HepG2 (cell line): ENCODE measurements at regions not wholly inside any gene's neighbourhood (a gene's known extent, or its start where the extent isn't known, plus 50 kb on each side); places are given as distances from the start of the nearest gene placed in this dataset.

Experiments
- ATAC-seq: fragments of 200-7000 bp; cut with Tn5 transposase; 3 replicates; pipeline ENCODE4 v1.9.1; 2020; ENCODE audit warnings: mild to moderate bottlenecking, moderate library complexity
- BruUV-seq: library from RNA; stranded (reverse); fragments of 400-500 nt; replicated peaks from 2 replicates; lab custom pipeline; 2021; lab: Mats Ljungman, UMichigan
- CTCF ChIA-PET: fragments of 300-600 bp; formaldehyde crosslinking; extraction: SDS; loops from one replicate; lab custom pipeline; 2021; ENCODE audit warnings: low total read pairs, inconsistent platforms, low intra/inter-chr PET ratio; lab: Yijun Ruan, JAX
- POLR2A ChIA-PET: fragments of 350-600 bp; sonication (Branson Sonifier 250); formaldehyde crosslinking; loops from one replicate; lab custom pipeline; 2020; ENCODE audit warnings: antibody characterized with exemption, inconsistent platforms; lab: Yijun Ruan, JAX
- DNase-seq: peaks from one replicate; pipeline ENCODE4 v3.0.0-alpha.2; 2015; ENCODE audit warnings: low spot score
- FAIRE-seq: peaks from 3 replicates; lab custom pipeline; 2011; peaks lifted over from hg19 to GRCh38; lab: Jason Lieb, UNC
- H2AFZ ChIP-seq: one replicate; pipeline ENCODE4 v1.6.1; 2011; ENCODE audit warnings: low read length, inconsistent platforms
- H3K27ac ChIP-seq: fragments of 300-600 bp; 3 replicates; pipeline ENCODE4 v1.8.0; 2011; ENCODE audit warnings: mixed run types, mild to moderate bottlenecking, mixed read lengths, low read length, inconsistent platforms; ENCODE audit not compliant: insufficient read depth; ENCODE audit errors: extremely low read length
- H3K27me3 ChIP-seq, 2 experiments: fragments of 200-600 bp in 1 of 2; 2 replicates in 1 of 2; 3 replicates in 1 of 2; pipeline versions ENCODE4 v1.6.0 to v1.8.0; 2011; ENCODE audit warnings: low read length in 2 of 2, mild to moderate bottlenecking in 2 of 2, moderate library complexity in 2 of 2, inconsistent platforms in 1 of 2; ENCODE audit not compliant: insufficient read depth in 2 of 2, control insufficient read depth in 1 of 2
- H3K36me3 ChIP-seq, 2 experiments: fragments of 200-600 bp in 1 of 2; replicated peaks in 1 of 2; 2 replicates in 1 of 2; 3 replicates in 1 of 2; pipeline versions ENCODE4 v1.5.1 to v1.8.0; 2011; ENCODE audit warnings: low read length in 2 of 2, inconsistent platforms in 1 of 2; ENCODE audit not compliant: insufficient read depth in 2 of 2, control insufficient read depth in 1 of 2
- H3K4me1 ChIP-seq: 2 replicates; pipeline ENCODE4 v1.5.1; 2012; ENCODE audit warnings: low read length, inconsistent platforms; ENCODE audit not compliant: insufficient read depth
- H3K4me2 ChIP-seq: 2 replicates; pipeline ENCODE4 v1.6.0; 2011; ENCODE audit warnings: low read depth, low read length, inconsistent platforms
- H3K4me3 ChIP-seq, 3 experiments: fragments of 200-600 bp in 1 of 3; sonication (generic), shearing (Covaris generic) in 1 of 3; replicated peaks in 1 of 3; 2 replicates each; pipeline ENCODE4 v1.5.1; 2011 to 2016; ENCODE audit warnings: low read length in 3 of 3, inconsistent platforms in 2 of 3, low read depth in 2 of 3, mild to moderate bottlenecking in 2 of 3, control low read depth in 1 of 3, mixed read lengths in 1 of 3; ENCODE audit not compliant: insufficient read depth in 1 of 3
- H3K79me2 ChIP-seq: one replicate; pipeline ENCODE4 v1.6.1; 2011; ENCODE audit warnings: low read length, inconsistent platforms; ENCODE audit not compliant: insufficient read depth
- H3K9ac ChIP-seq: 2 replicates; pipeline ENCODE4 v1.6.0; 2011; ENCODE audit warnings: mild to moderate bottlenecking, low read depth, low read length, inconsistent platforms; ENCODE audit not compliant: insufficient read depth
- H3K9me3 ChIP-seq: 2 replicates; pipeline ENCODE4 v1.5.1; 2012; ENCODE audit warnings: mild to moderate bottlenecking, low read length
- H4K20me1 ChIP-seq: 2 replicates; pipeline ENCODE4 v1.6.0; 2011; ENCODE audit warnings: inconsistent platforms, mild to moderate bottlenecking, low read length, moderate library complexity; ENCODE audit not compliant: insufficient read depth
- AFF4 ChIP-seq: sonication (generic); formaldehyde crosslinking; IDR thresholded peaks from 2 replicates; pipeline ENCODE4 v1.4.0; 2020; ENCODE audit warnings: missing genetic modification reagents
- BRCA1 ChIP-seq: sonication (generic); formaldehyde crosslinking; IDR thresholded peaks from 2 replicates; pipeline ENCODE4 v1.4.0; 2020; ENCODE audit warnings: missing genetic modification reagents
- FOXP1 ChIP-seq, 2 experiments: fragments of 450-650 bp in 1 of 2; IDR thresholded peaks; 2 replicates each; pipeline ENCODE4 v1.6.1; 2017 to 2018; ENCODE audit warnings: antibody characterized with exemption in 1 of 2
- GABPB1 ChIP-seq: IDR thresholded peaks from 2 replicates; pipeline ENCODE4 v1.6.1; 2016; ENCODE audit warnings: mild to moderate bottlenecking, missing genetic modification reagents, moderate library complexity, missing compliant biosample characterization
- KAT7 ChIP-seq: IDR thresholded peaks from 2 replicates; pipeline ENCODE4 v1.6.1; 2018; ENCODE audit warnings: borderline replicate concordance, missing compliant biosample characterization
- KDM1A ChIP-seq: IDR thresholded peaks from 2 replicates; pipeline ENCODE4 v1.6.1; 2016; ENCODE audit warnings: missing compliant biosample characterization
- KDM5B ChIP-seq: sonication (generic); formaldehyde crosslinking; IDR thresholded peaks from 2 replicates; pipeline ENCODE4 v1.4.0; 2020; ENCODE audit warnings: missing genetic modification reagents, mild to moderate bottlenecking, borderline replicate concordance
- LCORL ChIP-seq, 2 experiments: fragments of 450-650 bp in 1 of 2; sonication (generic) in 1 of 2; formaldehyde crosslinking in 1 of 2; IDR thresholded peaks; 2 replicates each; pipeline versions ENCODE4 v1.5.0 to v1.6.1; 2017 to 2020; ENCODE audit warnings: antibody characterized with exemption in 1 of 2, missing genetic modification reagents in 1 of 2
- PTBP1 ChIP-seq: fragments of 200-400 bp; formaldehyde crosslinking; IDR thresholded peaks from 2 replicates; pipeline ENCODE4 v1.6.1; 2018; ENCODE audit warnings: low read length, low read depth; ENCODE audit not compliant: poor library complexity, severe bottlenecking
- RCOR2 ChIP-seq: IDR thresholded peaks from 2 replicates; pipeline ENCODE4 v1.6.1; 2016; ENCODE audit warnings: missing biosample characterization, missing genetic modification reagents
- RFX3 ChIP-seq: IDR thresholded peaks from 2 replicates; pipeline ENCODE4 v1.6.1; 2016; ENCODE audit warnings: missing biosample characterization, missing genetic modification reagents
- RXRA ChIP-seq: sonication (generic); formaldehyde crosslinking; IDR thresholded peaks from 2 replicates; pipeline ENCODE4 v1.5.1; 2020; ENCODE audit warnings: missing genetic modification reagents
- TOPORS ChIP-seq: sonication (generic); formaldehyde crosslinking; IDR thresholded peaks from 2 replicates; pipeline ENCODE4 v1.8.0; 2023; ENCODE audit warnings: mild to moderate bottlenecking, missing genetic modification reagents
- ZNF335 ChIP-seq: sonication (generic); formaldehyde crosslinking; IDR thresholded peaks from 2 replicates; pipeline ENCODE4 v1.4.0; 2020; ENCODE audit warnings: missing genetic modification reagents
- ZNF768 ChIP-seq: sonication (generic); formaldehyde crosslinking; IDR thresholded peaks from 2 replicates; pipeline ENCODE4 v1.4.0; 2020; ENCODE audit warnings: missing genetic modification reagents
- ZNF776 ChIP-seq: sonication (generic); formaldehyde crosslinking; IDR thresholded peaks from 2 replicates; pipeline ENCODE4 v1.4.0; 2020; ENCODE audit warnings: mild to moderate bottlenecking, missing genetic modification reagents
- WGBS: methylation state at CpG from one replicate; pipeline ENCODE4 v1.1.6; 2017; ENCODE audit warnings: low lambda C conversion rate; 5-methylcytosine and 5-hydroxymethylcytosine counted together
- in situ Hi-C: cut with HindIII; loops from 2 replicates; pipeline ENCODE4 v1.10.0; 2017; ENCODE audit warnings: low pct_unique_long_range_greater_than_20kb; ENCODE audit not compliant: extremely low pct_ligation_motif_present
- intact Hi-C: fragments of 100-400 bp; cut with micrococcal nuclease; formaldehyde crosslinking; loops from one replicate; pipeline ENCODE4 v1.10.0; 2022; ENCODE audit not compliant: unreplicated experiment
- TF ChIP-seq, protein P1 (sequence below): sonication (generic); formaldehyde crosslinking; IDR thresholded peaks from 2 replicates; pipeline ENCODE4 v1.4.0; 2020; ENCODE audit warnings: mild to moderate bottlenecking, missing genetic modification reagents

GRCh38 chr2:20118051-20118450 lies 66.6 kb upstream of the LAPTM4A start (continued):
- TF ChIP-seq KAT7 (CRISPR knock-in tag) (no peak), TOPORS (CRISPR knock-in tag) (no peak)

DNA sequence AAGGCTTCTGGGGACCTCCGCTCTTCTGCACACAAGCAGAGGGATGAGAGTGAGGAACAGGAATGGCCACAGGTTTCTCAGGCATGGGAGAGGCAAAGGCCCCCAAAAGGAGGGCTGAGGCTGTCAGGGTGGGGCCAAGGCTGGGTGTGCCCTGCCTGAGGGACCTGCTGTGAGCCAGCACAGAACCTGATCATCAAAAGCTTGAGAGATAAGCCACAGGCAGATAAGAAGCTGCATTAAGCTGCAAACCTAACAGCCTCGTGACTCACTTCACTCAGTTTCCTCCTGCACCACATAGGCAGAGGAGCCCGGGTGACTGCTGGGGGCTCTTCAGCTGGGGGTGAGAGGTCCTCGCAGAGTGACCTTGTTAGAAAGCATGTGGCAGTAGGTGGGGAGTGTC lies 64.5 kb upstream of the LAPTM4A start:
- Histone ChIP-seq H3K27ac (no peak overlapping the region), H3K4me2 (peak overlapping the region; percentile 0; the same call in 1 of the 2 replicates), H3K4me1 (peaks cover 61% of the 10 kb centered on the region), H3K9ac (no peak overlapping the region), H3K36me3 (no peaks in the 10 kb centered on the region), H4K20me1 (no peaks in the 10 kb centered on the region), H3K79me2 (no peaks in the 10 kb centered on the region), H3K9me3 (no peaks in the 10 kb centered on the region), H2AFZ (no peak overlapping the region), H3K4me3 (no peak overlapping the region), H3K27me3 (peaks cover 0 to 8% of the 10 kb centered on the region in 2 experiments; a peak in 2 of 5 replicates)
- in situ Hi-C loops (no loop called here), intact Hi-C loops (no loop called here)
- CTCF ChIA-PET, result no interaction called here
- DNase-seq (no peak), ATAC-seq (no peak), FAIRE-seq (no peak)
- WGBS, result 20% methylated on average over 4 of the region's 4 CpGs
- no TSS peak for BruUV-seq
- POLR2A ChIA-PET, result no interaction called here
- TF ChIP-seq RFX3 (CRISPR knock-in tag) (no peak), KDM5B (CRISPR knock-in tag) (0 out of 2 replicates have a peak, but pooled peaks have one; percentile 10), AFF4 (CRISPR knock-in tag) (no peak), RCOR2 (CRISPR knock-in tag) (no peak), PTBP1 (no peak), BRCA1 (CRISPR knock-in tag) (no peak), ZNF335 (CRISPR knock-in tag) (no peak), GABPB1 (CRISPR knock-in tag) (0 out of 2 replicates have a peak, but pooled peaks have one; percentile 0), FOXP1 (IDR thresholded peaks at IDR 0.05) (no peak), FOXP1 (CRISPR knock-in tag; IDR thresholded peaks at IDR 0.05) (no peak), ZNF776 (CRISPR knock-in tag) (0 out of 2 replicates have a peak, but pooled peaks have one; percentile 32), RXRA (0 out of 2 replicates have a peak, but pooled peaks have one; percentile 8), LCORL (IDR thresholded peaks at IDR 0.05) (no peak), LCORL (CRISPR knock-in tag; IDR thresholded peaks at IDR 0.05) (no peak), ZNF768 (CRISPR knock-in tag) (0 out of 2 replicates have a peak, but pooled peaks have one; percentile 8), KDM1A (no peak)
- TF ChIP-seq, protein P1, sequence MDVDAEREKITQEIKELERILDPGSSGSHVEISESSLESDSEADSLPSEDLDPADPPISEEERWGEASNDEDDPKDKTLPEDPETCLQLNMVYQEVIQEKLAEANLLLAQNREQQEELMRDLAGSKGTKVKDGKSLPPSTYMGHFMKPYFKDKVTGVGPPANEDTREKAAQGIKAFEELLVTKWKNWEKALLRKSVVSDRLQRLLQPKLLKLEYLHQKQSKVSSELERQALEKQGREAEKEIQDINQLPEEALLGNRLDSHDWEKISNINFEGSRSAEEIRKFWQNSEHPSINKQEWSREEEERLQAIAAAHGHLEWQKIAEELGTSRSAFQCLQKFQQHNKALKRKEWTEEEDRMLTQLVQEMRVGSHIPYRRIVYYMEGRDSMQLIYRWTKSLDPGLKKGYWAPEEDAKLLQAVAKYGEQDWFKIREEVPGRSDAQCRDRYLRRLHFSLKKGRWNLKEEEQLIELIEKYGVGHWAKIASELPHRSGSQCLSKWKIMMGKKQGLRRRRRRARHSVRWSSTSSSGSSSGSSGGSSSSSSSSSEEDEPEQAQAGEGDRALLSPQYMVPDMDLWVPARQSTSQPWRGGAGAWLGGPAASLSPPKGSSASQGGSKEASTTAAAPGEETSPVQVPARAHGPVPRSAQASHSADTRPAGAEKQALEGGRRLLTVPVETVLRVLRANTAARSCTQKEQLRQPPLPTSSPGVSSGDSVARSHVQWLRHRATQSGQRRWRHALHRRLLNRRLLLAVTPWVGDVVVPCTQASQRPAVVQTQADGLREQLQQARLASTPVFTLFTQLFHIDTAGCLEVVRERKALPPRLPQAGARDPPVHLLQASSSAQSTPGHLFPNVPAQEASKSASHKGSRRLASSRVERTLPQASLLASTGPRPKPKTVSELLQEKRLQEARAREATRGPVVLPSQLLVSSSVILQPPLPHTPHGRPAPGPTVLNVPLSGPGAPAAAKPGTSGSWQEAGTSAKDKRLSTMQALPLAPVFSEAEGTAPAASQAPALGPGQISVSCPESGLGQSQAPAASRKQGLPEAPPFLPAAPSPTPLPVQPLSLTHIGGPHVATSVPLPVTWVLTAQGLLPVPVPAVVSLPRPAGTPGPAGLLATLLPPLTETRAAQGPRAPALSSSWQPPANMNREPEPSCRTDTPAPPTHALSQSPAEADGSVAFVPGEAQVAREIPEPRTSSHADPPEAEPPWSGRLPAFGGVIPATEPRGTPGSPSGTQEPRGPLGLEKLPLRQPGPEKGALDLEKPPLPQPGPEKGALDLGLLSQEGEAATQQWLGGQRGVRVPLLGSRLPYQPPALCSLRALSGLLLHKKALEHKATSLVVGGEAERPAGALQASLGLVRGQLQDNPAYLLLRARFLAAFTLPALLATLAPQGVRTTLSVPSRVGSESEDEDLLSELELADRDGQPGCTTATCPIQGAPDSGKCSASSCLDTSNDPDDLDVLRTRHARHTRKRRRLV, result no peak
